Body of pancreas (tissue), 4 donors: ENCODE measurements at regions not wholly inside any gene's neighbourhood (a gene's known extent, or its start where the extent isn't known, plus 50 kb on each side); places are given as distances from the start of the nearest gene placed in this dataset.
"Not testable (repeated sequence)": the region's sequence is repeated elsewhere in the genome, so short reads cannot be mapped to it uniquely, and the experiment has no call there.

ENCODE experiments used
- POLR2A ChIP-seq, 3 donors: fragments of 450-650 bp; IDR thresholded peaks; one replicate each; pipeline ENCODE4 v1.6.1; 2016; ENCODE audit warnings: antibody characterized with exemption in 3 of 3, mild to moderate bottlenecking in 2 of 3
- TF ChIP-seq, protein P1 (sequence below), 7 experiments: fragments of 450-650 bp in 4 of 7; fragments of 200-600 bp in 3 of 7; sonication (generic) in 3 of 7; IDR thresholded peaks; one replicate each; pipeline ENCODE4 v1.5.1; 2016 to 2019; ENCODE audit warnings: antibody characterized with exemption in 7 of 7

DNA sequence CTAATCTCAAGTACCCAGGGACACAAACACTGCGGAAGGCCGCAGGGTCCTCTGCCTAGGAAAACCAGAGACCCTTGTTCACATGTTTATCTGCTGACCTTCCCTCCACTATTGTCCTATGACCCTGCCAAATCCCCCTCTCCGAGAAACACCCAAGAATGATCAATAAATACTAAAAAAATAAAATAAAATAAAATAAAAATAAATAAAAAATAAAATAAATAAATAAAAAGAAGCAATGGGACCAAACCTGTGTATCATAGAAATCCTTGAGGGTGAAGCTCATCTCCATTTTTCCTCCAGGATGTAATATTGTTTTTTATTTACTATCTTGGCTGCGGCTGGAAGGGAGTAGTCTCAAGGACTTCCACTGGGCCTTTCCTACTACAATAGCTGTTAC lies 82.0 kb upstream of the CMKLR1 start:
- TF ChIP-seq POLR2A (IDR thresholded peaks at IDR 0.05): not testable (repeated sequence)
- TF ChIP-seq, protein P1, sequence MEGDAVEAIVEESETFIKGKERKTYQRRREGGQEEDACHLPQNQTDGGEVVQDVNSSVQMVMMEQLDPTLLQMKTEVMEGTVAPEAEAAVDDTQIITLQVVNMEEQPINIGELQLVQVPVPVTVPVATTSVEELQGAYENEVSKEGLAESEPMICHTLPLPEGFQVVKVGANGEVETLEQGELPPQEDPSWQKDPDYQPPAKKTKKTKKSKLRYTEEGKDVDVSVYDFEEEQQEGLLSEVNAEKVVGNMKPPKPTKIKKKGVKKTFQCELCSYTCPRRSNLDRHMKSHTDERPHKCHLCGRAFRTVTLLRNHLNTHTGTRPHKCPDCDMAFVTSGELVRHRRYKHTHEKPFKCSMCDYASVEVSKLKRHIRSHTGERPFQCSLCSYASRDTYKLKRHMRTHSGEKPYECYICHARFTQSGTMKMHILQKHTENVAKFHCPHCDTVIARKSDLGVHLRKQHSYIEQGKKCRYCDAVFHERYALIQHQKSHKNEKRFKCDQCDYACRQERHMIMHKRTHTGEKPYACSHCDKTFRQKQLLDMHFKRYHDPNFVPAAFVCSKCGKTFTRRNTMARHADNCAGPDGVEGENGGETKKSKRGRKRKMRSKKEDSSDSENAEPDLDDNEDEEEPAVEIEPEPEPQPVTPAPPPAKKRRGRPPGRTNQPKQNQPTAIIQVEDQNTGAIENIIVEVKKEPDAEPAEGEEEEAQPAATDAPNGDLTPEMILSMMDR (IDR thresholded peaks at IDR 0.05): not testable (repeated sequence)
